Dermis microvascular lymphatic vessel endothelial cell (primary cell): ENCODE measurements at regions not wholly inside any gene's neighbourhood (a gene's known extent, or its start where the extent isn't known, plus 50 kb on each side); places are given as distances from the start of the nearest gene placed in this dataset.

Source experiments
- DNase-seq, 2 donors: peaks; one replicate each; pipeline versions ENCODE4 v3.0.0 to v3.0.0-alpha.2; 2010; ENCODE audit warnings: low read depth in 2 of 2

- no peak for DNase-seq
Measured at GRCh38 chr7:157482025-157482424, 145.2 kb downstream of the DNAJB6 start.

- no peak for DNase-seq
Measured at GRCh38 chr7:157482517-157483087, 145.8 kb downstream of the DNAJB6 start.

- DNase-seq = no peak
Measured at GRCh38 chr7:157483515-157483914, 146.7 kb downstream of the DNAJB6 start.

- no peak for DNase-seq
Measured at GRCh38 chr7:157483971-157484410, 147.2 kb downstream of the DNAJB6 start.

- no peak for DNase-seq
Measured at GRCh38 chr7:157484411-157485081, 147.7 kb downstream of the DNAJB6 start.

- no peak for DNase-seq
Measured at GRCh38 chr7:157485361-157485831, 148.6 kb downstream of the DNAJB6 start.

- no peak for DNase-seq
Measured at GRCh38 chr7:157486007-157486755, 149.4 kb downstream of the DNAJB6 start.

GRCh38 chr7:157487046-157487770 is 150.4 kb downstream of the DNAJB6 start:
- DNase-seq = no peak

GRCh38 chr7:157488281-157488680 is 151.5 kb downstream of the DNAJB6 start:
- DNase-seq = no peak

GRCh38 chr7:157488966-157489365 is 152.2 kb downstream of the DNAJB6 start:
- DNase-seq = no peak
